Activated T-cell treated with anti-CD3 and anti-CD28 coated beads for 24 hours (primary cell): ENCODE measurements at regions not wholly inside any gene's neighbourhood (a gene's known extent, or its start where the extent isn't known, plus 50 kb on each side); places are given as distances from the start of the nearest gene placed in this dataset.
"Not testable (repeated sequence)": the region's sequence is repeated elsewhere in the genome, so short reads cannot be mapped to it uniquely, and the experiment has no call there.

Experiments used
- DNase-seq: peaks from one replicate; pipeline ENCODE4 v3.0.0-alpha.2; 2020; ENCODE audit warnings: low read depth

GRCh38 chr1:200282497-200283122 lies 127.2 kb downstream of the ZNF281 start:
- no peak for DNase-seq

- no peak for DNase-seq
These were observed 128.5 kb downstream of the ZNF281 start for GRCh38 chr1:200281201-200281835.

GRCh38 chr1:200279810-200280411 lies 129.9 kb downstream of the ZNF281 start:
- peak; percentile 16 for DNase-seq

- no peak for DNase-seq
These were observed 133.9 kb downstream of the ZNF281 start for GRCh38 chr1:200275816-200276453.

DNA sequence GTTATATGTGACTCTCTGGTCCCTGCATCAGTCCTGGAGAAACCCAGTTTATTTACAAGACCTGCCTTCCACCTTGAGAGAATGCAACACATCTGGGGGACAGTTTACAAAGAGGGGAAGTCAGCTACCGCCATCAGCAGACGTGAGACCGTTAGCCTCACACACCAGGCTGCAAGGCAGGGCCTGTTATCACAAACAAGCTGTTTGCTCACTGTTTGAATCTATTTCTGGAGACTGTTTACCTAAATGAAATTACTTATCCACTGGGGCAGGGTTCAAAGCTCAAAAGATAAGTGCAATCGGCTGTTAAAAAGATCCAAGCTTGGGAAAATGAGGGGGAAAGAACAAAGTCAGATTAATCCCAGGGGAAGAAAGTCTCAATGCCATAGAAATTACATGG lies 134.4 kb downstream of the ZNF281 start:
- no peak for DNase-seq

DNA sequence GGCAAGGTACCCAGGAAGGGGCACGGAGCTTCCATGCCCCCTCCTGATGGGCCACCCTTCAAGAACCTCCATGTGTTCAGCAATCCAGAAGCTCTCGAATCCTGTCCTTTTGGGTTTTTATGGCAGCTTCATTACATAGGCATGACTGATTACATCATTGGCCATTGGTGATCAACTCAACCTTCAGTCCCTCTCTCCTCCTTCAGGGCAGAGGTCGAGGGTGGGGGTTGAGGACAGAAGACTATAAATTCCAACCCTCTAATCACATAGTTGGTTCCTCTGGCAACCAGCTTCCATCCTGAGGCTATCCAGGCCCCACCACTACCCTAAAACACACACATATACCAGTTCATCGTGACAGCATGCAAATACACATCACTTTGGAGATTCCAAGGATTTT lies 135.7 kb downstream of the ZNF281 start:
- DNase-seq, result no peak

GRCh38 chr1:200272481-200273068 lies 137.3 kb downstream of the ZNF281 start:
- no peak for DNase-seq

DNA sequence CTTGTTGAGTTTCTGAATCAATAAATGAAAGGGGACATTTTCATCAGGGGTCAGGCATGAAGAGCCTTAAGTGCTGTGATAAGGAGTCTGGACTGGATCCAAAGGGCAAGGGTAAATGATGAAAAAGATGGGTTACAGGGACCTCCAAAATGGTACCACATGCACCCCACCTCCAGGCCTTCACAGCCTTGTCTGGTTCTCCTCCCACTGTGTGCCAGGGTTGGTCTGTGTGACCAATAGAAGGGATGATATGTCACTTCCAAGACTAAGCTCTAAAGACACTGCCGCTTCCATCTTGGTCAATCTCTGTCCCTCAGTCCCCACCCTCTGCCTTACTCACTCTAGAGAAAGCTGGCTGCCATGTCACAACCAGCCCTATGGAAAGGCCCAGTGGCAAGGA lies 140.6 kb downstream of the ZNF281 start:
- no peak for DNase-seq

GRCh38 chr1:200267937-200268336 lies 141.9 kb downstream of the ZNF281 start:
- no peak for DNase-seq

DNA sequence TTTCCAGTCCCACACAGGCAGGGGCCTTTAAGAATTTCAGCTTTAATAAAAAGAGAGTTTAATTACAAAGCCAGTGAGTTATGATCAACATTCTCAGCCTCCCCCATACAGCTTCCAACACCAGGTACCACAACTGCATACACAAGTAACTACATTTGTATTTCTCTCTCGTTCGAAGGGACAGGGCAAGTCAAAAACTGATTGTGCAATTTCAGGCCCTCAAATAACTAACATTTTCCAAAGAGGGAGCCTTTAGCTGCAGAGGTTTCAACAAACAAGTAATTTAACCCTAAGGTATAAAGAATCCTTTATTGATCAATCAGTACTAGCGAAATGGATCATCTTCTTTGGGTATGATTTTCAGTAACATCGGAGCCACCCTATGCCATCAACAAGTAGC lies 142.4 kb downstream of the ZNF281 start:
- no peak for DNase-seq

- DNase-seq, result no peak
These were observed 143.0 kb downstream of the ZNF281 start for GRCh38 chr1:200266871-200267270.

DNA sequence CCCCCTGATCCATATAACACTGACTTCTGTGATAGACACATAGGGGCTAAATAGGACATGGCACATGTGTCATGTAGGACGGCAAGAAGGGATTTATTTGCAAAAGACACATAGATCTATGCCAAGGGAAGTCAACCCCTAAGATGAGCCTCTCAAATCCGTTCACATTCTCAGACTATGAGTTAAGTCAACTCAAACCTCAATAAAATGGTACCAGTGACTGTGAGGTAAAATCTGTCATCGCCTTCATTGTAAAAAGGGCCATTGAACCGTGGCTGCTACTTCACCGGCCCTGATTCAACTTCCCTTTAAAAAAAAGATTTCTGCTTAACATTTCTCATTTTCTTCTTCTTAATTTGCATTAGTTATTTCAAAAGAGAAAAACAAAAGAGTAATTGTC lies 144.0 kb downstream of the ZNF281 start:
- DNase-seq, result no peak

- no peak for DNase-seq
These were observed 144.7 kb downstream of the ZNF281 start for GRCh38 chr1:200265104-200265503.

DNA sequence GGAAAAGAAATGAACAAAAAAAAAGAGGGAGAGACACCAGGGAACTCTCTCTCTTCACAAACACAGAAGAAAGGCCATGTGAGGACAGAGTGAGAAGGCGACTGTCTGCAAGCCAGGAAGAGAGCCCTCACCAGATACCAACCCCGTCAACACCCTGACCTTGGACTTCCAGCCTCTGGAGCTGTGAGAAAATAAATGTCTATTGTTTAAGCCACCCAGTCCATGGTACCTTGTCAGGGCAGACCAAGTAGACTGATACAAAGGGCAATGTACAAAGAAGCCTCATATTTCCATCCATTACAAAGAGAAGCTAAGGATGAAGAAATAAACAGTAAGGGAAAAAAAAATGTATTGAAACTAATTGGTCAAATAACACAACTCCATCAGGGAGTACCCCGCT lies 146.6 kb downstream of the ZNF281 start:
- no peak for DNase-seq

DNA sequence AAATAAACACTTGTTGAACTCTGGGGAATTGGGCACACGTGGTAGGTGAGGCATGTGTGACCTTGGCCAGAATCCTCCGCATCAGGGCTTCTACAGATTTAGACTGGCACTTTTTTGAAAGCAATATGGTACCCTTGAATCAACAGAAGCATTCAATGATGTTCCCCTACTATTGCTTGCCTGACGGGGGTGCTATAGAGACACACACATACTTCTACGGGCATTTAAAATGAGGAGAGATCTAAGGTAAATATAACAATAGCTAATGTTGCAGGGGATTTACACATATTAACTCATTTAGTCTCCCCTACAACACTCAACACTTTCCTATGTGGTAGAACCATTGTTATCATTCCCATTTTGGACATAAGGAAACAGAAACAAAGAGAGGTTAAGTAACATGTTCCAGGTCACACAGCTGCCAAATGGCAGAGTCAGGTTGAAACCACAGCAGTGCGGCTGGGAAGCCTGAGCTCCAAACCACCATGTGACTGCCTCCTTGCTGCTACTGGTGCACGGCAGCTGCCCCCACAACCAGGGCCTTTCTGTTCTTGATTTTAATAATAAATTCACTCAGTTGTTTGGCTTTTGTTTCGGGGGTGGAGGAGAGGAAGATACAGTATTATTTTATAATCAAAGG lies 147.4 kb downstream of the ZNF281 start:
- DNase-seq, result no peak

DNA sequence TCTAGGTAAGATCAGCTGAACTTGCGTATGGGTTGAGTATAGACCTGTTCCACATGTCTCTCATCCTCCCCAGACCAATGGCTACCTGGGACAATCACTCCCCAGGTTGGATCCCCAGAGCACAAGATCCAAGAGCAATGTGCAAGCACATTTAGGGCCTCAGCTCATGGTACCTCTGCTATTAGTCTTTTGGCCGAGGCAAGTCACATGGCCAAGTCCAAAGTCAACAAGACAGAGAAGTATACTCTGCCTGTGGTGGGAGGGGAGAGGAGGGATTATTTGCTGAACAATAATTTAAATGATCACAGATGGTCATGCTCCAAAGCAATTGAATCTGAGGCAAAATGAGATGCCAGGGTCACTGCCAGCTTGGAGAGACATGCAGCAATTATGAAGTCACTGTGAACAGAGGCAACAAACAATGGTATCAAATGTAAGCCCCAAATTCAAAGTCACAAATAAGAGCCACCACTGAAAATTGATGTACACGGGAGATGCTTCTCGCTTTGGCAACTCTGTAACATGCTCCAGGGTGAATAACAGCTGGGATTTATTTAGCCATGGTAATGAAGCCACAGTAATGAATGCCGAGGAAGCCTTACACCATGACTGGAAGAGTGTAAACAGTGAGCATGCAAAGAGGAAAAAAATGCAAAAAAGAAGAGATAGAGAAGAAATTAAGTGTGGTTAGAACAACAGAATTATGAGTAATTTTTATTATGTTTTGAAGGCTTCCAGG lies 149.1 kb downstream of the ZNF281 start:
- no peak for DNase-seq

DNA sequence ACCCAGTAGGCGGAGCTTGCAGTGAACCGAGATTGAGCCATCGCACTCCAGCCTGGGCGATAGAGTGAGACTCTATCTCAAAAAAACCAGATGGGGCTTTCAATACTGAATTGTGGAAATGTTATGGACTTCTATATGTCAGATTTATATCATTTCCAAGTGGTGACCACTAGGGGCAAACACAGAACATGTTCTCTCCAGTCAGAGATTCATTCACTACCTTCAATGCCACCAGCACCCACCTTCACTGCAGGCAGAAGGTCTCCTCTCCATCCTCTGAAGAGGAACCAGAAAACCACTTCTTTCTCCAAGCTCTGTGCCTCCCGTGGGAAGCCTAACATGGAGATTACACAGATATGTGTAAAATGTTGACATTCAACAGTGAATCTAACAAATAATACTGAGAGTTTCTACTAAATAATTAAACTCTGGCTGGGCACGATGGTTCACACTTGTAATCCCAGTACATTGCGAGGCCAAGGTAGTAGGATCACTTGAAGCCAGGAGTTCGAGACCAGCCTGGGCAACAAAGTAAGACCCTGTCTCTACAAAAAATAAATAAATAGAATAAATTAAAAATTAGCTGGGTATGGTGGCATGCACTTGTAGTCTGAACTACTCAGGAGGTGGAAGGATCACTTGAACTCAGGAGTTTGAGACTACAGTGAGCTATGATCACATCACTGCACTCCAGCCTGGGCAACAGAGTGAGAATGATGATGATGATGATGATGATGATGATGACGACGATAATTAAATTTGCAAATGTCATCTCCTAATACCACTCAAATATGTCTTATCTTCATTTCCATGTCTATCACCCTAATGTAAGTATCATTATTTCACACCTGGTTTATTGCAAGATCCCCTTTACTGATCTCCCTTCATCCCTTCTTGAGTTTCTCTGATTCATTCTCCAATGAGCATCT lies 151.1 kb downstream of the ZNF281 start:
- no peak for DNase-seq

DNA sequence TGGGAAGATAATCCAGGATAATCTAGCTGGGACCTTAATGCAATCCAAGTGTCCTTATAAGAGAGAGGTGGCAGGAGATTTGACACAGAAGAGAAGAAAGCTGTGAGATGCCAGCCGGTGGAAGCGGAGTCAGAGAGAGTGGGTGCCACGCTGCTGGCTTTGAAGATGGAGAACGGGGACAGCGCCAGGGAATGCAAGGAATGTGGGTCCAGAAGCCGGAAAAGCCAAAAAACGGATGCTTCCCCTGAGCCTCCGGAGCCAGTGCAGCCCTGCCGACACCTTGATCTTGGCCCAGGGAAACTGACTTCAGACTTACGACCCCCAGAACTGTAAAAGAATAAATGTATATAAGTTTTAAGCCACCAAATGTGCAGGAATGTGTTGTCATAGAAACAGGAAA lies 152.6 kb downstream of the ZNF281 start:
- DNase-seq, result no peak

- not testable (repeated sequence) for DNase-seq
These were observed 155.2 kb downstream of the ZNF281 start for GRCh38 chr1:200254602-200255001.

DNA sequence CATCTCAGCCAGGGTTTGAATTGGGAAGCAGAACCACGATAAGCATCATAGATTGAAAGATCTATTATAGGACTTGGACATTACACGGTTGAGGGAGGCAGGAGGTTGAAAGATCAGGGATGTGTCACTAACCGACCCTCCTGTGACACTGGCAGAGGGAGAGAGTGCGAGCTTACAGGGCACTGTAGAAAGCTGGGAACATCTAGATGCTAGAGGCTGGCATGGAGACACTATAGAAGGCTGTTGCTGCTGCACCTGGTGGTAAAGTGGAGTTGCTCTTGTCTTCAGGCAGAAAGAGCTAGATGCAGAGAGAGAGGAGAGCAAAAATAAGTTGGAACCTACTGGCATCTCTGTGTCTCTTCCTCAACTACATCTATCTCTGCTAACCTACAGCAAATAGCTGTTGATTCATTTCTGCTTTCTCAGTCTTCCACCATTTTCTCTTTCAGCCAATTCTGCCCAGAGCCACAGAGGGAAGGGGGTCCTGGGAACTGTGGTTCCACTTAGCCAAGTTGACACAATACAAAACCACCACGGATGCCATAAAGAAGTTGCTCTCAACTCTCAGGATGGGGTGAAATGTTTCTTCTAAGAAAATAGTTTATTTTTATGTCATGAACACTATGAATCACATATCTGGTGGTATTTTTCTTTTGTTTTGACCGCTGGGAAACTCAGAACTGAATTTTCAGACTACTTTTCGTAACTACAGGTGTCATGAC lies 155.9 kb downstream of the ZNF281 start:
- DNase-seq, result no peak
